ENCODE measurements at regions not wholly inside any gene's neighbourhood (a gene's known extent, or its start where the extent isn't known, plus 50 kb on each side); places are given as distances from the start of the nearest gene placed in this dataset.

- TF ChIP-seq POLR2AphosphoS5 (IDR thresholded peaks at IDR 0.05) (no peak), EP300 (IDR thresholded peaks at IDR 0.05) (no peak), POLR2A (IDR thresholded peaks at IDR 0.05) (no peak)
- TF ChIP-seq, protein P1, sequence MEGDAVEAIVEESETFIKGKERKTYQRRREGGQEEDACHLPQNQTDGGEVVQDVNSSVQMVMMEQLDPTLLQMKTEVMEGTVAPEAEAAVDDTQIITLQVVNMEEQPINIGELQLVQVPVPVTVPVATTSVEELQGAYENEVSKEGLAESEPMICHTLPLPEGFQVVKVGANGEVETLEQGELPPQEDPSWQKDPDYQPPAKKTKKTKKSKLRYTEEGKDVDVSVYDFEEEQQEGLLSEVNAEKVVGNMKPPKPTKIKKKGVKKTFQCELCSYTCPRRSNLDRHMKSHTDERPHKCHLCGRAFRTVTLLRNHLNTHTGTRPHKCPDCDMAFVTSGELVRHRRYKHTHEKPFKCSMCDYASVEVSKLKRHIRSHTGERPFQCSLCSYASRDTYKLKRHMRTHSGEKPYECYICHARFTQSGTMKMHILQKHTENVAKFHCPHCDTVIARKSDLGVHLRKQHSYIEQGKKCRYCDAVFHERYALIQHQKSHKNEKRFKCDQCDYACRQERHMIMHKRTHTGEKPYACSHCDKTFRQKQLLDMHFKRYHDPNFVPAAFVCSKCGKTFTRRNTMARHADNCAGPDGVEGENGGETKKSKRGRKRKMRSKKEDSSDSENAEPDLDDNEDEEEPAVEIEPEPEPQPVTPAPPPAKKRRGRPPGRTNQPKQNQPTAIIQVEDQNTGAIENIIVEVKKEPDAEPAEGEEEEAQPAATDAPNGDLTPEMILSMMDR (IDR thresholded peaks at IDR 0.05): no peak
Measured at GRCh38 chr11:25423436-25424199, 908.3 kb upstream of the ANO3 start.

Data from upper lobe of left lung (tissue), 4 donors.